ENCODE measurements at regions not wholly inside any gene's neighbourhood (a gene's known extent, or its start where the extent isn't known, plus 50 kb on each side); places are given as distances from the start of the nearest gene placed in this dataset.

GRCh38 chr3:721086-721485 is 371.7 kb upstream of the CNTN6 start:
- H3K36me3 ChIP-seq, result no peaks in the 10 kb centered on the region
- no peak overlapping the region for H3K27ac ChIP-seq
- DNase-seq (no peak), ATAC-seq (no peak)
- H3K4me3 ChIP-seq, result no peak overlapping the region
- H3K27me3 ChIP-seq, result no peaks in the 10 kb centered on the region
- H3K9me3 ChIP-seq, result peaks cover 0 to 34% (median 4%) of the 10 kb centered on the region in 11 donors
- H3K4me1 ChIP-seq, result no peaks in the 10 kb centered on the region
- intact Hi-C loops (cut with DNase I), result no loop called here
- 70 to 89% methylated on average over 1 of the region's 1 CpG for WGBS, 2 donors
- TF ChIP-seq CTCF (IDR thresholded peaks at IDR 0.05), result no peak

- 85 to 86% methylated on average over 3 of the region's 3 CpGs for WGBS, 2 donors
- H3K27me3 ChIP-seq, result no peaks in the 10 kb centered on the region
- ATAC-seq, result no peak
- TF ChIP-seq CTCF (IDR thresholded peaks at IDR 0.05), result no peak
- no peak for DNase-seq
- H3K36me3 ChIP-seq, result no peaks in the 10 kb centered on the region
- no peaks in the 10 kb centered on the region for H3K4me1 ChIP-seq
- no peak overlapping the region for H3K4me3 ChIP-seq
- H3K27ac ChIP-seq, result no peak overlapping the region
- peaks cover 0 to 12% (median 0%) of the 10 kb centered on the region in 11 donors for H3K9me3 ChIP-seq
- intact Hi-C loops (cut with DNase I), result no loop called here
Observed at GRCh38 chr3:732326-732928, 360.4 kb upstream of the CNTN6 start.

GRCh38 chr3:733313-733712 is 359.5 kb upstream of the CNTN6 start:
- Histone ChIP-seq H3K4me3 (no peak overlapping the region), H3K36me3 (no peaks in the 10 kb centered on the region), H3K4me1 (no peaks in the 10 kb centered on the region), H3K27me3 (no peaks in the 10 kb centered on the region), H3K9me3 (peaks cover 0 to 12% (median 0%) of the 10 kb centered on the region in 11 donors), H3K27ac (no peak overlapping the region)
- no peak for DNase-seq
- no peak for TF ChIP-seq CTCF (IDR thresholded peaks at IDR 0.05)
- 87 to 91% methylated on average over 4 of the region's 4 CpGs for WGBS, 2 donors
- intact Hi-C loops (cut with DNase I), result no loop called here
- no peak for ATAC-seq

GRCh38 chr3:757711-758110 is 335.1 kb upstream of the CNTN6 start:
- no peaks in the 10 kb centered on the region for H3K27me3 ChIP-seq
- H3K4me1 ChIP-seq, result no peaks in the 10 kb centered on the region
- H3K36me3 ChIP-seq, result no peaks in the 10 kb centered on the region
- WGBS, 2 donors, result 68 to 75% methylated on average over 3 of the region's 3 CpGs
- H3K9me3 ChIP-seq, result peaks cover 0 to 41% (median 0%) of the 10 kb centered on the region in 11 donors
- no peak for DNase-seq
- no peak for ATAC-seq
- H3K4me3 ChIP-seq, result no peak overlapping the region
- no peak for TF ChIP-seq CTCF (IDR thresholded peaks at IDR 0.05)
- intact Hi-C loops (cut with DNase I), result no loop called here
- no peak overlapping the region for H3K27ac ChIP-seq
